Neural cell (in vitro differentiated cells): ENCODE measurements at regions not wholly inside any gene's neighbourhood (a gene's known extent, or its start where the extent isn't known, plus 50 kb on each side); places are given as distances from the start of the nearest gene placed in this dataset.

Experiments
- H2AFZ ChIP-seq: fragments of 200-600, 300-800 bp; sonication (generic), shearing (Covaris generic); 2 replicates; pipeline ENCODE4 v1.6.0; 2014; ENCODE audit warnings: low read depth, mild to moderate bottlenecking, antibody characterized with exemption, low read length, moderate library complexity
- H3F3A ChIP-seq: fragments of 200-600 bp; shearing (Covaris generic); 2 replicates; pipeline ENCODE4 v1.6.1; 2016; ENCODE audit warnings: mild to moderate bottlenecking, moderate library complexity, mixed read lengths, antibody characterized with exemption, low read length; ENCODE audit not compliant: insufficient read depth, poor library complexity, severe bottlenecking
- H3K27ac ChIP-seq: fragments of 200-600, 300-800 bp; sonication (generic), shearing (Covaris generic); 2 replicates; pipeline ENCODE4 v1.5.1; 2014; ENCODE audit warnings: mild to moderate bottlenecking, low read length, moderate library complexity
- H3K27me3 ChIP-seq: fragments of 300-800, 200-600 bp; sonication (generic), shearing (Covaris generic); 2 replicates; pipeline ENCODE4 v1.6.0; 2014; ENCODE audit warnings: mild to moderate bottlenecking, low read depth, low read length, moderate library complexity; ENCODE audit not compliant: insufficient read depth
- H3K36me3 ChIP-seq: fragments of 300-800, 200-600 bp; sonication (generic), shearing (Covaris generic); 2 replicates; pipeline ENCODE4 v1.5.1; 2014; ENCODE audit warnings: mild to moderate bottlenecking, antibody characterized with exemption, low read length, moderate library complexity; ENCODE audit not compliant: insufficient read depth
- H3K4me2 ChIP-seq: fragments of 300-800, 200-600 bp; sonication (generic), shearing (Covaris generic); 2 replicates; pipeline ENCODE4 v1.6.0; 2014; ENCODE audit warnings: mild to moderate bottlenecking, low read length
- H3K4me3 ChIP-seq: fragments of 300-800, 200-600 bp; sonication (generic), shearing (Covaris generic); 2 replicates; pipeline ENCODE4 v1.5.1; 2014; ENCODE audit warnings: mild to moderate bottlenecking, low read length, moderate library complexity
- H3K79me2 ChIP-seq: fragments of 200-600 bp; shearing (Covaris generic); replicated peaks from 2 replicates; pipeline ENCODE4 v1.6.0; 2014; ENCODE audit warnings: mild to moderate bottlenecking, low read length, moderate library complexity; ENCODE audit not compliant: insufficient read depth
- H3K9ac ChIP-seq: fragments of 300-800, 200-600 bp; sonication (generic), shearing (Covaris generic); 2 replicates; pipeline ENCODE4 v1.6.1; 2016; ENCODE audit warnings: mild to moderate bottlenecking, low read length, mixed read lengths
- H3K9me2 ChIP-seq: fragments of 200-600 bp; shearing (Covaris generic); 2 replicates; pipeline ENCODE4 v1.6.1; 2016; ENCODE audit warnings: mild to moderate bottlenecking, low read length, mixed read lengths; ENCODE audit not compliant: insufficient read depth
- H3K9me3 ChIP-seq: fragments of 200-600, 300-800 bp; sonication (generic), shearing (Covaris generic); 2 replicates; pipeline ENCODE4 v1.6.1; 2016; ENCODE audit warnings: mild to moderate bottlenecking, mixed run types, low read length, moderate library complexity, mixed read lengths
- H4K20me1 ChIP-seq: fragments of 200-600 bp; shearing (Covaris generic); 2 replicates; pipeline ENCODE4 v1.6.1; 2016; ENCODE audit warnings: mild to moderate bottlenecking, mixed run types; ENCODE audit not compliant: insufficient read depth
- EP300 ChIP-seq: fragments of 450-650 bp; conservative IDR thresholded peaks from 2 replicates; pipeline ENCODE4 v1.6.1; 2014; ENCODE audit warnings: antibody characterized with exemption, mild to moderate bottlenecking, moderate library complexity; ENCODE audit not compliant: poor library complexity, severe bottlenecking
- EZH2 ChIP-seq: fragments of 200-600, 300-800 bp; shearing (Covaris generic), sonication (generic); IDR thresholded peaks from 2 replicates; pipeline ENCODE4 v1.6.1; 2014; ENCODE audit warnings: antibody characterized with exemption, low read length, borderline replicate concordance, mild to moderate bottlenecking; ENCODE audit not compliant: insufficient read depth, poor library complexity, severe bottlenecking
- MXI1 ChIP-seq: fragments of 450-650 bp; conservative IDR thresholded peaks from 2 replicates; pipeline ENCODE4 v1.6.1; 2014; ENCODE audit warnings: antibody characterized with exemption, mild to moderate bottlenecking; ENCODE audit not compliant: poor library complexity, severe bottlenecking
- POLR2AphosphoS5 ChIP-seq: IDR thresholded peaks from 2 replicates; pipeline ENCODE4 v1.6.1; 2012
- RAD21 ChIP-seq: fragments of 450-650 bp; conservative IDR thresholded peaks from 2 replicates; pipeline ENCODE4 v1.6.1; 2014; ENCODE audit warnings: antibody characterized with exemption, mild to moderate bottlenecking, moderate library complexity
- SMC3 ChIP-seq: fragments of 450-650 bp; conservative IDR thresholded peaks from 2 replicates; pipeline ENCODE4 v1.6.1; 2014; ENCODE audit warnings: antibody characterized with exemption, mild to moderate bottlenecking, moderate library complexity; ENCODE audit not compliant: poor library complexity
- TAF1 ChIP-seq: IDR thresholded peaks from 2 replicates; pipeline ENCODE4 v1.6.1; 2012; ENCODE audit warnings: low read depth
- TF ChIP-seq, protein P1 (sequence below): IDR thresholded peaks from 2 replicates; pipeline ENCODE4 v1.6.1; 2012; ENCODE audit warnings: borderline replicate concordance
- TF ChIP-seq, protein P2 (sequence below): fragments of 450-650 bp; IDR thresholded peaks from 2 replicates; pipeline ENCODE4 v1.5.1; 2014; ENCODE audit warnings: antibody characterized with exemption, mild to moderate bottlenecking, moderate library complexity; ENCODE audit not compliant: poor library complexity, severe bottlenecking

DNA sequence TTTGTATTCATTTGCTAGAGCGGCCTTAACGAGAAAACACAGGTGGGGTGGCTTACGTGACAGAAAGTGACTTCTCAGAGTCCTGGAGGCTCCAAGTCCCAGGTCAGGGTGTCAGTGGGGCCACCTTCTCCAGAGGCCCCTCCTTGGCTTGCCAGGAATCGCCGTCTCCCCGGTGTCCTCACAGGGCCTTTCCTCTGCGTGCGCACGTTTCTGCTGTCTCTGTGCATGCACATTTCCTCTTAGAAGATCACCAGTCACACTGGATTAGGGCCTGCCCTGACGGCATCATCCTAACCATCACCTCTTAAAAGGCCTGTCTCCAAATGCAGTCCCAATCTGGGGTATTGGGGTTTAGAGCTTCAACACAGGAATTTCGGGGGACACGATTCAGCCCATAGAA lies 63.8 kb upstream of the HELT start:
- Histone ChIP-seq H3K9me2 (no peaks in the 10 kb centered on the region), H3K79me2 (no peaks in the 10 kb centered on the region), H3K27ac (no peak overlapping the region), H2AFZ (no peak overlapping the region), H3K27me3 (no peaks in the 10 kb centered on the region), H3F3A (no peaks in the 10 kb centered on the region), H3K4me2 (no peak overlapping the region), H3K9me3 (no peaks in the 10 kb centered on the region), H3K4me3 (no peak overlapping the region), H4K20me1 (no peaks in the 10 kb centered on the region), H3K36me3 (no peaks in the 10 kb centered on the region), H3K9ac (no peak overlapping the region)
- TF ChIP-seq RAD21 (no peak), MXI1 (no peak)

DNA sequence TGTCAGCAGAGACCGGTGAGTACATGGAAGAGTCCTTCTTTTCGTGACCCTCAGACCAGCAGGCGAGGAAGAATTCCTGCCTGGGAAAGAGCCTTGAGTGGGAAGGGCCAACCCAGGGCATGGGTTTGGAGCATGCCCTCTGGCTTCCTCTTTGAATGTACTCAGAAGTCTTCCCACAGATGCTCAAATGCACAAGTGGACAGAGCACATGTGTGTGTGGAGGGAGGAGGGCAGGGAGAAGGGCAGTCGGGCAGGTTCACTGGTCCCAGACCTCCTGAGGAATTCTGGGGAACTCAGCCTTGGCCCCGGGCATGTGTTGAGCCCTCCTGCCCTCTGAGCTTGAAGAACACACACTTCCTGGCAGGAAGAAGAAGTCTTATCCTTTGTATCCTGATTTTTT lies 63.2 kb upstream of the HELT start:
- Histone ChIP-seq H3F3A (no peaks in the 10 kb centered on the region), H3K79me2 (no peaks in the 10 kb centered on the region), H3K4me3 (no peak overlapping the region), H3K27me3 (no peaks in the 10 kb centered on the region), H2AFZ (no peak overlapping the region), H3K36me3 (no peaks in the 10 kb centered on the region), H3K4me2 (no peak overlapping the region), H3K9ac (no peak overlapping the region), H4K20me1 (no peaks in the 10 kb centered on the region), H3K9me2 (no peaks in the 10 kb centered on the region), H3K9me3 (no peaks in the 10 kb centered on the region), H3K27ac (no peak overlapping the region)
- TF ChIP-seq MXI1 (no peak), EP300 (no peak), EZH2 (no peak), RAD21 (no peak), TAF1 (no peak), SMC3 (no peak), POLR2AphosphoS5 (no peak)
- TF ChIP-seq, protein P1, sequence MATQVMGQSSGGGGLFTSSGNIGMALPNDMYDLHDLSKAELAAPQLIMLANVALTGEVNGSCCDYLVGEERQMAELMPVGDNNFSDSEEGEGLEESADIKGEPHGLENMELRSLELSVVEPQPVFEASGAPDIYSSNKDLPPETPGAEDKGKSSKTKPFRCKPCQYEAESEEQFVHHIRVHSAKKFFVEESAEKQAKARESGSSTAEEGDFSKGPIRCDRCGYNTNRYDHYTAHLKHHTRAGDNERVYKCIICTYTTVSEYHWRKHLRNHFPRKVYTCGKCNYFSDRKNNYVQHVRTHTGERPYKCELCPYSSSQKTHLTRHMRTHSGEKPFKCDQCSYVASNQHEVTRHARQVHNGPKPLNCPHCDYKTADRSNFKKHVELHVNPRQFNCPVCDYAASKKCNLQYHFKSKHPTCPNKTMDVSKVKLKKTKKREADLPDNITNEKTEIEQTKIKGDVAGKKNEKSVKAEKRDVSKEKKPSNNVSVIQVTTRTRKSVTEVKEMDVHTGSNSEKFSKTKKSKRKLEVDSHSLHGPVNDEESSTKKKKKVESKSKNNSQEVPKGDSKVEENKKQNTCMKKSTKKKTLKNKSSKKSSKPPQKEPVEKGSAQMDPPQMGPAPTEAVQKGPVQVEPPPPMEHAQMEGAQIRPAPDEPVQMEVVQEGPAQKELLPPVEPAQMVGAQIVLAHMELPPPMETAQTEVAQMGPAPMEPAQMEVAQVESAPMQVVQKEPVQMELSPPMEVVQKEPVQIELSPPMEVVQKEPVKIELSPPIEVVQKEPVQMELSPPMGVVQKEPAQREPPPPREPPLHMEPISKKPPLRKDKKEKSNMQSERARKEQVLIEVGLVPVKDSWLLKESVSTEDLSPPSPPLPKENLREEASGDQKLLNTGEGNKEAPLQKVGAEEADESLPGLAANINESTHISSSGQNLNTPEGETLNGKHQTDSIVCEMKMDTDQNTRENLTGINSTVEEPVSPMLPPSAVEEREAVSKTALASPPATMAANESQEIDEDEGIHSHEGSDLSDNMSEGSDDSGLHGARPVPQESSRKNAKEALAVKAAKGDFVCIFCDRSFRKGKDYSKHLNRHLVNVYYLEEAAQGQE: no peak
- TF ChIP-seq, protein P2, sequence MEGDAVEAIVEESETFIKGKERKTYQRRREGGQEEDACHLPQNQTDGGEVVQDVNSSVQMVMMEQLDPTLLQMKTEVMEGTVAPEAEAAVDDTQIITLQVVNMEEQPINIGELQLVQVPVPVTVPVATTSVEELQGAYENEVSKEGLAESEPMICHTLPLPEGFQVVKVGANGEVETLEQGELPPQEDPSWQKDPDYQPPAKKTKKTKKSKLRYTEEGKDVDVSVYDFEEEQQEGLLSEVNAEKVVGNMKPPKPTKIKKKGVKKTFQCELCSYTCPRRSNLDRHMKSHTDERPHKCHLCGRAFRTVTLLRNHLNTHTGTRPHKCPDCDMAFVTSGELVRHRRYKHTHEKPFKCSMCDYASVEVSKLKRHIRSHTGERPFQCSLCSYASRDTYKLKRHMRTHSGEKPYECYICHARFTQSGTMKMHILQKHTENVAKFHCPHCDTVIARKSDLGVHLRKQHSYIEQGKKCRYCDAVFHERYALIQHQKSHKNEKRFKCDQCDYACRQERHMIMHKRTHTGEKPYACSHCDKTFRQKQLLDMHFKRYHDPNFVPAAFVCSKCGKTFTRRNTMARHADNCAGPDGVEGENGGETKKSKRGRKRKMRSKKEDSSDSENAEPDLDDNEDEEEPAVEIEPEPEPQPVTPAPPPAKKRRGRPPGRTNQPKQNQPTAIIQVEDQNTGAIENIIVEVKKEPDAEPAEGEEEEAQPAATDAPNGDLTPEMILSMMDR: no peak

DNA sequence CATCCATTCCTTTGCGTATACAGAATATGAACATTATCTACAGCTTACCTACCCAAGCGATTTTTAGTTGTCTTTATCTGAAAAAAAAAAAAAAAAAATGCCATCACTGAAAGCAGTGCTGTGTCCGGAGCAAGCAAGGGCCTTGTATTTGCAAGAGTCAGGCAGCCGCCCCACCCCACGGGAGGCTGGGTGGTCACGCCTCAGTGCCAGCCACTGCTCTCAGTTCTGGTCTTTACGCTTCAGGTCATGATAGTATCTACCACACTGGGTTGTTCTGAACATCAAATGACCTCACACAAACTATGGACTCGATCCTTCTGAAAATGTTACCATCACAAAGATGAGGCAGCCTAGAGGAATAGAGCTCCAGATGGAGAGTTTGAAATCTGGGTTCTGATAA lies 62.7 kb upstream of the HELT start:
- TF ChIP-seq, protein P1: no peak
- no peak for TF ChIP-seq POLR2AphosphoS5
- TF ChIP-seq TAF1: no peak
- no peak for TF ChIP-seq EP300
- TF ChIP-seq MXI1: no peak
- TF ChIP-seq EZH2: no peak
- TF ChIP-seq, protein P2: no peak
- no peak for TF ChIP-seq RAD21
- TF ChIP-seq SMC3: no peak
- H3K4me3 ChIP-seq: no peak overlapping the region
- H3K36me3 ChIP-seq: no peaks in the 10 kb centered on the region
- no peaks in the 10 kb centered on the region for H4K20me1 ChIP-seq
- H3K79me2 ChIP-seq: no peaks in the 10 kb centered on the region
- H3K9ac ChIP-seq: no peak overlapping the region
- H3K27me3 ChIP-seq: no peaks in the 10 kb centered on the region
- no peaks in the 10 kb centered on the region for H3F3A ChIP-seq
- H3K4me2 ChIP-seq: no peak overlapping the region
- H3K9me3 ChIP-seq: no peaks in the 10 kb centered on the region
- H3K9me2 ChIP-seq: no peaks in the 10 kb centered on the region
- H2AFZ ChIP-seq: no peak overlapping the region
- H3K27ac ChIP-seq: no peak overlapping the region
